ENCODE measurements at regions not wholly inside any gene's neighbourhood (a gene's known extent, or its start where the extent isn't known, plus 50 kb on each side); places are given as distances from the start of the nearest gene placed in this dataset.

DNA sequence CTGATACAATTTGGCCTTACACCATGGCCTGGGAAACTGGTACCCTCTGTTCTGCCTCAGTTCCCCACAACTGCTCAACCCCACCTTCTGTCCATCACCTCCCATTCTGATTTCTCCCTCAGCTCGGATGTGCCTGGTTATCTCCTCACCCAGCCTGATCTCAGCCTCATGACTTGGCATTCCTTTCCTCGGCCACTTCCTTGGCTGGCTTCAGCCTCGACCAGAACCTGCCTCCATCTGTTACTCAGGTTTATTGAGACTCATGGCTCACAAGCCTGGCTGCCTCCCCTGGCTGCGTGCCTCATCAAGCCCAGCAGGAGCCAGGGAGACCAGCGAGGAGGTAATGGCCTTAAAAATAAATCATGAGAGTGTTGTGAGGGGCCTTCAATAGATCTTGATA is 356.2 kb upstream of the SPRED2 start:
- H3K4me3 ChIP-seq (ENCODE audit: low read depth in 1 of 2, low read length in 1 of 2), result no peak overlapping the region
- TF ChIP-seq, protein P1, sequence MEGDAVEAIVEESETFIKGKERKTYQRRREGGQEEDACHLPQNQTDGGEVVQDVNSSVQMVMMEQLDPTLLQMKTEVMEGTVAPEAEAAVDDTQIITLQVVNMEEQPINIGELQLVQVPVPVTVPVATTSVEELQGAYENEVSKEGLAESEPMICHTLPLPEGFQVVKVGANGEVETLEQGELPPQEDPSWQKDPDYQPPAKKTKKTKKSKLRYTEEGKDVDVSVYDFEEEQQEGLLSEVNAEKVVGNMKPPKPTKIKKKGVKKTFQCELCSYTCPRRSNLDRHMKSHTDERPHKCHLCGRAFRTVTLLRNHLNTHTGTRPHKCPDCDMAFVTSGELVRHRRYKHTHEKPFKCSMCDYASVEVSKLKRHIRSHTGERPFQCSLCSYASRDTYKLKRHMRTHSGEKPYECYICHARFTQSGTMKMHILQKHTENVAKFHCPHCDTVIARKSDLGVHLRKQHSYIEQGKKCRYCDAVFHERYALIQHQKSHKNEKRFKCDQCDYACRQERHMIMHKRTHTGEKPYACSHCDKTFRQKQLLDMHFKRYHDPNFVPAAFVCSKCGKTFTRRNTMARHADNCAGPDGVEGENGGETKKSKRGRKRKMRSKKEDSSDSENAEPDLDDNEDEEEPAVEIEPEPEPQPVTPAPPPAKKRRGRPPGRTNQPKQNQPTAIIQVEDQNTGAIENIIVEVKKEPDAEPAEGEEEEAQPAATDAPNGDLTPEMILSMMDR (IDR thresholded peaks at IDR 0.05), result no peak
- no peaks in the 10 kb centered on the region for H3K36me3 ChIP-seq
- H3K27ac ChIP-seq, result no peak overlapping the region
- no peaks in the 10 kb centered on the region for H3K27me3 ChIP-seq
- H3K9me3 ChIP-seq, result no peaks in the 10 kb centered on the region
- no peaks in the 10 kb centered on the region for H3K4me1 ChIP-seq (ENCODE audit: control insufficient read depth in 1 of 2, insufficient read depth in 1 of 2, low read depth in 1 of 2, low read length in 1 of 2)

DNA sequence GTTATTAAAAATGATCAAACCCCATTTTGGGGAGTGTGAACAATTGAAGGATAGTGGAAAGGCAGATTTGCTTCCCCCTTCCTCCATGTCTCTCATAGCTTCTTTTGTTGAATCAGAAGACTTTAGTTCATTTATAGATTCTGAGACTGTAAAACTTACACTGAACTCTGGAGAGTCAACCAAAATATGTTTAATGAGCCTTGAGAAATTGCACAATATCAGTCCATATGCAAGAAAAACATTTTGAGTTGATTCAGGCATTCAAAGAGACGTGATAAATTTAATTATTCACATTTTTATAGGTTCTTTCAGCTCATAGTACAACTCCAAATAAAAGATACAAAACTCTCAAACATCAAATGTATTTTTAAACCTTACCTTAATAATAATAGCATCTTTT is 354.4 kb upstream of the SPRED2 start:
- Histone ChIP-seq H3K9me3 (no peaks in the 10 kb centered on the region), H3K4me1 (ENCODE audit: control insufficient read depth in 1 of 2, insufficient read depth in 1 of 2, low read depth in 1 of 2, low read length in 1 of 2) (no peaks in the 10 kb centered on the region), H3K27ac (no peak overlapping the region), H3K36me3 (no peaks in the 10 kb centered on the region), H3K27me3 (no peaks in the 10 kb centered on the region), H3K4me3 (ENCODE audit: low read depth in 1 of 2, low read length in 1 of 2) (no peak overlapping the region)
- TF ChIP-seq, protein P1 (IDR thresholded peaks at IDR 0.05), result no peak

DNA sequence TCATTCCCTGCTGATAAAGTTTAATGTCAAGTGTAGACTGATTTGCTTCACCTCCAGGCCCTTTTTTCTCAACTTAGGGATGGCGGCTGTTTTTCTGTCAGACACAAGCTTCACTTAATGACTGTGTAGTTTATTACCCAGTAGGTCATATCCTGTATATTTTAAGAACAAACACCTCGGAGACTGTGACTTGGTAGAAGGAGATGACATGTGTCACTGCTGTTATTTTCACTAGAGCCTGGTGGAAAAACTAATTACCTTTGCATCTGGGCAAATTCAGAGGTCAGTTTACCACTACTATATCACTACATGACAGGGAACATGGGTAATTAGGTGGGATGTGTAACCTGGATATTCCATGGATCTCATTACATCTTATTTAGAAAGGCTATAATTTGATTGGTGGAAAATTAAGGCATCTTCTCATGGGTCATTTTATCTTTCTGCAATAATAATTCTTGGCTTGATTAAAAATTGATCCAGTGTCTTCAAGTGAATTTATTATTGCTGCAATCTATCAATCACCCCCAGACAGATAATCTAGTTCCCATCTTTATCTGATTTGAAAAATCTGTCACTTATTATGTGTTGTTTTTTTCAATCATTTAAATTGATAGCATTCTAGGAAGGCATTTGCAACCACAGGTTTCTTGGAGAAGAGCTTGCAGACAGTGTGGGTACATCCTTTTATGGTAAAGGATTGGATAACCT is 353.8 kb upstream of the SPRED2 start:
- H3K4me3 ChIP-seq (ENCODE audit: low read depth in 1 of 2, low read length in 1 of 2), result no peak overlapping the region
- TF ChIP-seq, protein P1 (IDR thresholded peaks at IDR 0.05), result no peak
- H3K4me1 ChIP-seq (ENCODE audit: control insufficient read depth in 1 of 2, insufficient read depth in 1 of 2, low read depth in 1 of 2, low read length in 1 of 2), result no peaks in the 10 kb centered on the region
- H3K36me3 ChIP-seq, result no peaks in the 10 kb centered on the region
- no peaks in the 10 kb centered on the region for H3K27me3 ChIP-seq
- no peaks in the 10 kb centered on the region for H3K9me3 ChIP-seq
- H3K27ac ChIP-seq, result no peak overlapping the region

DNA sequence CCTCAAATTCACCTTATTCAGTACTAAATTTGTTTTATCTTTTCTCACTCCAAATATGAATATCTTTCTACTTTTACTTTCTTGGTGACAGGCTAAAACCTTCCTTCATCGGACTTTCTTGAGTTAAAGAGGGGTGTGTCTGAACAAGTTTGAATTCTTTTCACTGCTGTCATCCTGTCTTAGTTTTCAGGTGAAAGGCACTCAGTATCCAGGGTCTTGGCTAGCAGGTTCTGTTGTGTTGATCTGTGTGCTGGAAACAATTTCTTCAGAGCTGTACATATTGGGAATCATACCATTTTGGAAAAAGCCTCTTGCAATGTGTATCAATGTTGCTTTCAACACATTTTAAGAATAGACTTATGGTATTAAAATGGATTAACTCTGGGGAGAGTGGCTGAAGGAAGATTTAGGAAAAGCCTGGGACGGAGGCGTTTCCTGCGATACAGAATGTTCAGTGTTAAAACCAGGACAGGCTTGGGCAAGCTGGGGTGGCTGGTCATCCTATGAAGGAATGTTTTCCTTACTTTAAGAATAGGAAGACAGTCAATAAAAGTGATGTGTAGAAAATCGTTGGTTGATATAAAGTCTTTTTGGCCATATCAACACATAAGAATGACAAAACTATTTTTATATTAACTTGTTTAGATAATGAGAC is 350.7 kb upstream of the SPRED2 start:
- Histone ChIP-seq H3K9me3 (no peaks in the 10 kb centered on the region), H3K36me3 (no peaks in the 10 kb centered on the region), H3K4me3 (ENCODE audit: low read depth in 1 of 2, low read length in 1 of 2) (no peak overlapping the region), H3K27ac (no peak overlapping the region), H3K4me1 (ENCODE audit: control insufficient read depth in 1 of 2, insufficient read depth in 1 of 2, low read depth in 1 of 2, low read length in 1 of 2) (no peaks in the 10 kb centered on the region), H3K27me3 (no peaks in the 10 kb centered on the region)
- TF ChIP-seq, protein P1 (IDR thresholded peaks at IDR 0.05), result no peak

DNA sequence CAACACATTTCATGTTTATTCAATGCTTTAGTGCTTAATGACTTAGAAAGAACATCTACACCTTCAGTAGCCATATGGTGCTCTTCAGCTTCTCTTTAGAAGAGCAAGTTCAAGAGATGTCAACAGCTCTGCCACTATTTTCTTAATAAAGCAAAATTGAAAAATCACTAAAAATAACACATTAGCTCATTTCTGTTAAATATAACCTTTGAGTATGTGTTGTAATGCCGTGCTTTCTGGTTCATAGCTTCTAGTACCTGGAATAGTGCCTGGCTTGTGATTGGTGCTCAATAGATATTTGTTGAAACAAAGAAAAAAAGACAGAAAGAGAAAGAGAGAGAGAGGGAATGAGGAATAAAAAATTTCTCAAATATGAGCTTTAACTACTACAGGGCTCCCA is 349.8 kb upstream of the SPRED2 start:
- TF ChIP-seq, protein P1 (IDR thresholded peaks at IDR 0.05), result no peak
- Histone ChIP-seq H3K9me3 (no peaks in the 10 kb centered on the region), H3K36me3 (no peaks in the 10 kb centered on the region), H3K27ac (no peak overlapping the region), H3K4me1 (ENCODE audit: control insufficient read depth in 1 of 2, insufficient read depth in 1 of 2, low read depth in 1 of 2, low read length in 1 of 2) (no peaks in the 10 kb centered on the region), H3K4me3 (ENCODE audit: low read depth in 1 of 2, low read length in 1 of 2) (no peak overlapping the region), H3K27me3 (no peaks in the 10 kb centered on the region)
